CD14-positive monocyte (primary cell): ENCODE measurements at regions not wholly inside any gene's neighbourhood (a gene's known extent, or its start where the extent isn't known, plus 50 kb on each side); places are given as distances from the start of the nearest gene placed in this dataset.

ENCODE experiments used
- DNase-seq, 3 donors: peaks; one replicate each; pipeline ENCODE4 v3.0.0-alpha.2; 2011 to 2022
- H2AFZ ChIP-seq: 2 replicates; pipeline ENCODE4 v1.6.0; 2012; ENCODE audit warnings: mild to moderate bottlenecking, low read depth, low read length, inconsistent platforms; ENCODE audit not compliant: insufficient read depth, poor library complexity, severe bottlenecking
- H3K27ac ChIP-seq, 2 donors: 1 replicate in 1 of 2; 2 replicates in 1 of 2; pipeline ENCODE4 v1.5.1; 2012 to 2013; ENCODE audit warnings: low read length in 2 of 2, control low read depth in 1 of 2, inconsistent platforms in 1 of 2, low read depth in 1 of 2, mild to moderate bottlenecking in 1 of 2
- H3K27me3 ChIP-seq, 2 donors: one replicate each; pipeline versions ENCODE4 v1.6.0 to v1.6.1; 2011 to 2013; ENCODE audit warnings: low read length in 2 of 2; ENCODE audit not compliant: control insufficient read depth in 2 of 2, insufficient read depth in 2 of 2
- H3K36me3 ChIP-seq, 2 donors: replicated peaks in 1 of 2; 1 replicate in 1 of 2; 2 replicates in 1 of 2; pipeline versions ENCODE4 v1.5.1 to v1.6.1; 2012 to 2013; ENCODE audit warnings: low read length in 2 of 2, control low read depth in 1 of 2, inconsistent platforms in 1 of 2, mild to moderate bottlenecking in 1 of 2; ENCODE audit not compliant: insufficient read depth in 2 of 2, control insufficient read depth in 1 of 2
- H3K4me1 ChIP-seq, 2 donors: 1 replicate in 1 of 2; 2 replicates in 1 of 2; pipeline versions ENCODE4 v1.5.1 to v1.6.1; 2012 to 2013; ENCODE audit warnings: low read length in 2 of 2, control low read depth in 1 of 2, inconsistent platforms in 1 of 2, mild to moderate bottlenecking in 1 of 2, moderate library complexity in 1 of 2; ENCODE audit not compliant: insufficient read depth in 2 of 2, control insufficient read depth in 1 of 2
- H3K4me2 ChIP-seq: replicated peaks from 2 replicates; pipeline ENCODE3; 2012; ENCODE audit warnings: low read length, moderate library complexity, mild to moderate bottlenecking; ENCODE audit not compliant: poor library complexity, severe bottlenecking; ENCODE audit errors: extremely low read depth
- H3K4me3 ChIP-seq, 3 experiments: fragments of 200-600 bp in 1 of 3; sonication (generic) in 1 of 3; replicated peaks in 1 of 3; 1 replicate in 2 of 3; 2 replicates in 1 of 3; pipeline ENCODE4 v1.5.1; 2011 to 2013; ENCODE audit warnings: low read length in 3 of 3, mild to moderate bottlenecking in 3 of 3, control low read depth in 2 of 3, low read depth in 2 of 3, inconsistent platforms in 1 of 3, moderate library complexity in 1 of 3
- H3K79me2 ChIP-seq: 2 replicates; pipeline ENCODE4 v1.6.0; 2012; ENCODE audit warnings: mild to moderate bottlenecking, control low read depth, inconsistent platforms, low read length, moderate library complexity; ENCODE audit not compliant: insufficient read depth
- H3K9ac ChIP-seq: 2 replicates; pipeline ENCODE4 v1.6.0; 2017; ENCODE audit warnings: low read length, mild to moderate bottlenecking; ENCODE audit not compliant: insufficient read depth, poor library complexity, severe bottlenecking
- H3K9me3 ChIP-seq, 2 donors: replicated peaks in 1 of 2; 1 replicate in 1 of 2; 2 replicates in 1 of 2; pipeline versions ENCODE4 v1.5.1 to v1.6.1; 2012 to 2013; ENCODE audit warnings: low read length in 2 of 2, control low read depth in 1 of 2; ENCODE audit not compliant: control insufficient read depth in 1 of 2, insufficient read depth in 1 of 2
- H4K20me1 ChIP-seq: 2 replicates; pipeline ENCODE4 v1.6.0; 2012; ENCODE audit warnings: mild to moderate bottlenecking, low read length, control low read depth, moderate library complexity; ENCODE audit not compliant: insufficient read depth
- H3K27ac Mint-ChIP-seq, 7 donors: one replicate each; pipeline ENCODE4 v1.8.0; 2020; ENCODE audit warnings: mild to moderate bottlenecking in 7 of 7, mixed read lengths in 7 of 7, moderate library complexity in 6 of 7, inconsistent platforms in 2 of 7
- H3K27me3 Mint-ChIP-seq, 3 donors: one replicate each; pipeline ENCODE4 v1.8.0; 2021 to 2022; ENCODE audit warnings: low read depth in 3 of 3, mild to moderate bottlenecking in 3 of 3, mixed read lengths in 3 of 3, moderate library complexity in 3 of 3, inconsistent platforms in 1 of 3
- H3K36me3 Mint-ChIP-seq, 2 donors: one replicate each; pipeline ENCODE4 v1.8.0; 2020; ENCODE audit warnings: mixed read lengths in 2 of 2, inconsistent platforms in 1 of 2, mild to moderate bottlenecking in 1 of 2
- H3K4me1 Mint-ChIP-seq: one replicate; pipeline ENCODE4 v1.8.0; 2020; ENCODE audit warnings: mild to moderate bottlenecking, mixed read lengths
- H3K4me3 Mint-ChIP-seq, 2 donors: one replicate each; pipeline ENCODE4 v1.8.0; 2020; ENCODE audit warnings: mild to moderate bottlenecking in 2 of 2, mixed read lengths in 2 of 2, moderate library complexity in 1 of 2
- H3K9me3 Mint-ChIP-seq, 7 donors: one replicate each; pipeline ENCODE4 v1.8.0; 2020 to 2022; ENCODE audit warnings: mixed read lengths in 7 of 7, mild to moderate bottlenecking in 6 of 7, moderate library complexity in 6 of 7, inconsistent platforms in 2 of 7
- WGBS: methylation state at CpG from one replicate; pipeline ENCODE4 v1.1.5; 2013; ENCODE audit warnings: missing lambda C conversion rate; ENCODE audit not compliant: insufficient coverage; 5-methylcytosine and 5-hydroxymethylcytosine counted together
- intact Hi-C, 2 donors: fragments of 100-400 bp; cut with micrococcal nuclease; formaldehyde crosslinking; loops; one replicate each; pipeline versions ENCODE4 v1.15.0 to v1.15.1; 2023
- TF ChIP-seq, protein P1 (sequence below): fragments of 200-600 bp; IDR thresholded peaks from one replicate; pipeline ENCODE4 v1.8.0; 2022; ENCODE audit warnings: antibody characterized with exemption, mild to moderate bottlenecking

DNA sequence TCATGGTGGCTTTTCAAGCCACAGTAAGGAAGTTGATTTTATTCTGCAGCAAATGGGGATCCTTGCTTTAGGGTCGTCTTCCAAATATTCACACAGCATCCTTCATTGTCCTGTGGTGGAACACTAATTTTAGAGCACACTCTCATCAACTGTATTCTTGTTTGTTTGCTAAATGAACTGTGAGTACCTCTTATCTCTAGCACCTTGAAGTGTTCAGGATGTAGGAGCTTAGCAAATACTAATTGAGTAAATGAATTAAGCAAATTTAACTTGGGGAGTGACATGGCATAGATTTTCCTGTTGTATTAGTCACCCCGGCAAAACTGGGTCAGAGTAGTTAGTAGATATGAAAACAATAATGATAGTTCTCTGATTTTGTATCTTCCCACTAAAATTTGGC lies 156.9 kb downstream of the UBE2NL start:
- Mint-ChIP-seq H3K9me3 (peaks cover 0 to 3% (median 0%) of the 10 kb centered on the region in 7 donors), H3K27me3 (no peaks in the 10 kb centered on the region), H3K27ac (no peak overlapping the region), H3K36me3 (no peaks in the 10 kb centered on the region), H3K4me3 (no peak overlapping the region), H3K4me1 (no peaks in the 10 kb centered on the region)
- no peaks in the 10 kb centered on the region for H4K20me1 ChIP-seq
- DNase-seq, result no peak
- no peaks in the 10 kb centered on the region for H3K27me3 ChIP-seq
- no peak overlapping the region for H3K4me3 ChIP-seq
- intact Hi-C loops, result no loop called here
- H3K27ac ChIP-seq, result no peak overlapping the region
- TF ChIP-seq, protein P1, sequence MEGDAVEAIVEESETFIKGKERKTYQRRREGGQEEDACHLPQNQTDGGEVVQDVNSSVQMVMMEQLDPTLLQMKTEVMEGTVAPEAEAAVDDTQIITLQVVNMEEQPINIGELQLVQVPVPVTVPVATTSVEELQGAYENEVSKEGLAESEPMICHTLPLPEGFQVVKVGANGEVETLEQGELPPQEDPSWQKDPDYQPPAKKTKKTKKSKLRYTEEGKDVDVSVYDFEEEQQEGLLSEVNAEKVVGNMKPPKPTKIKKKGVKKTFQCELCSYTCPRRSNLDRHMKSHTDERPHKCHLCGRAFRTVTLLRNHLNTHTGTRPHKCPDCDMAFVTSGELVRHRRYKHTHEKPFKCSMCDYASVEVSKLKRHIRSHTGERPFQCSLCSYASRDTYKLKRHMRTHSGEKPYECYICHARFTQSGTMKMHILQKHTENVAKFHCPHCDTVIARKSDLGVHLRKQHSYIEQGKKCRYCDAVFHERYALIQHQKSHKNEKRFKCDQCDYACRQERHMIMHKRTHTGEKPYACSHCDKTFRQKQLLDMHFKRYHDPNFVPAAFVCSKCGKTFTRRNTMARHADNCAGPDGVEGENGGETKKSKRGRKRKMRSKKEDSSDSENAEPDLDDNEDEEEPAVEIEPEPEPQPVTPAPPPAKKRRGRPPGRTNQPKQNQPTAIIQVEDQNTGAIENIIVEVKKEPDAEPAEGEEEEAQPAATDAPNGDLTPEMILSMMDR, result no peak
- H3K4me1 ChIP-seq, result no peaks in the 10 kb centered on the region
- H2AFZ ChIP-seq, result no peak overlapping the region
- H3K9me3 ChIP-seq, result peaks cover 0 to 4% of the 10 kb centered on the region in 2 donors
- no peak overlapping the region for H3K9ac ChIP-seq
- H3K79me2 ChIP-seq, result no peaks in the 10 kb centered on the region
- no CpG with 5 or more reads among the region's 2 CpGs for WGBS
- H3K4me2 ChIP-seq, result no peak overlapping the region
- H3K36me3 ChIP-seq, result no peaks in the 10 kb centered on the region

DNA sequence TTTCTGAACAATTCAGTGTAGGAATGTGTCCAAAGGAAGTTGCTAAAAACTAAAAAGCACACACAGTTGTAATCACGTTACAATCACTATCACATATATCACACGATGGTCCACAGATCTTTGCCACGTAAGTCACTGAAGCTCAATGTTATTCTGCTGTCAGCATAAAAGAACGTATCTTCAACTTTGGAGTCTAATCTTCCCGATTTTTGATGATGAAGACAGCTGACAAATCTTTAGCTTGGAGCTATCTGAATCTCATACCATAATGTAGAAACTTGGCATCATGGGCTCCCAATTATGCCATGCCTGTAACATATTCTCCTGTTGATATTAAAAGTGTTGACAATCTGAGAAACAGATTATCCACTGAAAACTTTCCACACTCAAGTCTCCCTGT lies 158.4 kb downstream of the UBE2NL start:
- TF ChIP-seq, protein P1, result no peak
- Histone ChIP-seq H3K79me2 (no peaks in the 10 kb centered on the region), H3K36me3 (no peaks in the 10 kb centered on the region), H2AFZ (no peak overlapping the region), H3K27me3 (no peaks in the 10 kb centered on the region), H3K4me2 (no peak overlapping the region), H3K9me3 (peaks cover 0 to 4% of the 10 kb centered on the region in 2 donors), H3K4me1 (no peaks in the 10 kb centered on the region), H3K27ac (no peak overlapping the region), H4K20me1 (no peaks in the 10 kb centered on the region), H3K9ac (no peak overlapping the region), H3K4me3 (no peak overlapping the region)
- H3K27ac Mint-ChIP-seq, result no peak overlapping the region
- no peaks in the 10 kb centered on the region for H3K27me3 Mint-ChIP-seq
- no CpG with 5 or more reads among the region's 5 CpGs for WGBS
- no peaks in the 10 kb centered on the region for H3K36me3 Mint-ChIP-seq
- H3K4me1 Mint-ChIP-seq, result no peaks in the 10 kb centered on the region
- intact Hi-C loops, result no loop called here
- DNase-seq, result no peak
- peaks cover 0 to 6% (median 0%) of the 10 kb centered on the region in 7 donors for H3K9me3 Mint-ChIP-seq
- H3K4me3 Mint-ChIP-seq, result no peak overlapping the region
